HepG2 (cell line): ENCODE measurements at regions not wholly inside any gene's neighbourhood (a gene's known extent, or its start where the extent isn't known, plus 50 kb on each side); places are given as distances from the start of the nearest gene placed in this dataset.

Experiments
- GATAD2A ChIP-seq: IDR thresholded peaks from 2 replicates; pipeline ENCODE4 v1.6.1; 2016
- POLR2AphosphoS5 ChIP-seq: IDR thresholded peaks from 2 replicates; pipeline ENCODE4 v1.6.1; 2012; ENCODE audit warnings: low read depth, low read length
- ZC3H4 ChIP-seq: sonication (generic); formaldehyde crosslinking; IDR thresholded peaks from 2 replicates; pipeline ENCODE4 v1.4.0; 2020; ENCODE audit warnings: missing genetic modification reagents, borderline replicate concordance
- ZNF329 ChIP-seq: sonication (generic); formaldehyde crosslinking; IDR thresholded peaks from 2 replicates; pipeline ENCODE4 v1.9.0; 2021; ENCODE audit warnings: low read depth, mild to moderate bottlenecking, missing genetic modification reagents
- TF ChIP-seq, protein P1 (sequence below): sonication (generic); formaldehyde crosslinking; IDR thresholded peaks from 2 replicates; pipeline ENCODE4 v1.5.0; 2020; ENCODE audit warnings: mild to moderate bottlenecking, missing genetic modification reagents, moderate library complexity
- TF ChIP-seq, protein P2 (sequence below): sonication (generic); formaldehyde crosslinking; IDR thresholded peaks from 2 replicates; pipeline ENCODE4 v1.4.0; 2020; ENCODE audit warnings: missing genetic modification reagents

DNA sequence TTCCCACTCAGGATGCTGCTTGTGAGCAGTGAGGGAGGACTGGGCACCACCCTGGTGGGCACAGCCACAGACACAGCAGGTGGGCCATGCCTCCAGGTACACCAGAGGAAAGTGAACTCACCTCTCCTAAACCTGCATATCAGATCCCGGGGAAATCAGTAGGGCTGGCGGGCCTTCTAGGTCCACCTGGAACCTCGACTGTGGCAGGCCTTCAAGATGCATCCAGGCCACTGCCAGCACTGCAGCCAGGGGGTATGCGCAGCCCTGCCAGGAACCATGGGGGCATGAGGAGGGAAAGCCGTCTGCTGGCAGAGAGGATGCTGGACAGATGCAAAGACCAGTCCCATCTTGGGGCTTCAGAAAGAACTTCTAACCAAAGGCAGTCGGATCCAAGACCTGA is 270.6 kb upstream of the IRX4 start:
- TF ChIP-seq GATAD2A (CRISPR knock-in tag): no peak
- TF ChIP-seq POLR2AphosphoS5: no peak
- TF ChIP-seq, protein P1, sequence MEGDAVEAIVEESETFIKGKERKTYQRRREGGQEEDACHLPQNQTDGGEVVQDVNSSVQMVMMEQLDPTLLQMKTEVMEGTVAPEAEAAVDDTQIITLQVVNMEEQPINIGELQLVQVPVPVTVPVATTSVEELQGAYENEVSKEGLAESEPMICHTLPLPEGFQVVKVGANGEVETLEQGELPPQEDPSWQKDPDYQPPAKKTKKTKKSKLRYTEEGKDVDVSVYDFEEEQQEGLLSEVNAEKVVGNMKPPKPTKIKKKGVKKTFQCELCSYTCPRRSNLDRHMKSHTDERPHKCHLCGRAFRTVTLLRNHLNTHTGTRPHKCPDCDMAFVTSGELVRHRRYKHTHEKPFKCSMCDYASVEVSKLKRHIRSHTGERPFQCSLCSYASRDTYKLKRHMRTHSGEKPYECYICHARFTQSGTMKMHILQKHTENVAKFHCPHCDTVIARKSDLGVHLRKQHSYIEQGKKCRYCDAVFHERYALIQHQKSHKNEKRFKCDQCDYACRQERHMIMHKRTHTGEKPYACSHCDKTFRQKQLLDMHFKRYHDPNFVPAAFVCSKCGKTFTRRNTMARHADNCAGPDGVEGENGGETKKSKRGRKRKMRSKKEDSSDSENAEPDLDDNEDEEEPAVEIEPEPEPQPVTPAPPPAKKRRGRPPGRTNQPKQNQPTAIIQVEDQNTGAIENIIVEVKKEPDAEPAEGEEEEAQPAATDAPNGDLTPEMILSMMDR (CRISPR knock-in tag): no peak
- TF ChIP-seq, protein P2, sequence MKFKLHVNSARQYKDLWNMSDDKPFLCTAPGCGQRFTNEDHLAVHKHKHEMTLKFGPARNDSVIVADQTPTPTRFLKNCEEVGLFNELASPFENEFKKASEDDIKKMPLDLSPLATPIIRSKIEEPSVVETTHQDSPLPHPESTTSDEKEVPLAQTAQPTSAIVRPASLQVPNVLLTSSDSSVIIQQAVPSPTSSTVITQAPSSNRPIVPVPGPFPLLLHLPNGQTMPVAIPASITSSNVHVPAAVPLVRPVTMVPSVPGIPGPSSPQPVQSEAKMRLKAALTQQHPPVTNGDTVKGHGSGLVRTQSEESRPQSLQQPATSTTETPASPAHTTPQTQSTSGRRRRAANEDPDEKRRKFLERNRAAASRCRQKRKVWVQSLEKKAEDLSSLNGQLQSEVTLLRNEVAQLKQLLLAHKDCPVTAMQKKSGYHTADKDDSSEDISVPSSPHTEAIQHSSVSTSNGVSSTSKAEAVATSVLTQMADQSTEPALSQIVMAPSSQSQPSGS (CRISPR knock-in tag): no peak
- no peak for TF ChIP-seq ZNF329 (CRISPR knock-in tag)
- TF ChIP-seq ZC3H4 (CRISPR knock-in tag): no peak
